Lung microvascular endothelial cell (primary cell): ENCODE measurements at regions not wholly inside any gene's neighbourhood (a gene's known extent, or its start where the extent isn't known, plus 50 kb on each side); places are given as distances from the start of the nearest gene placed in this dataset.

ENCODE experiments used
- DNase-seq, 2 donors: peaks; one replicate each; pipeline versions ENCODE4 v3.0.0 to v3.0.0-alpha.2; 2010; ENCODE audit warnings: low read depth in 2 of 2

DNA sequence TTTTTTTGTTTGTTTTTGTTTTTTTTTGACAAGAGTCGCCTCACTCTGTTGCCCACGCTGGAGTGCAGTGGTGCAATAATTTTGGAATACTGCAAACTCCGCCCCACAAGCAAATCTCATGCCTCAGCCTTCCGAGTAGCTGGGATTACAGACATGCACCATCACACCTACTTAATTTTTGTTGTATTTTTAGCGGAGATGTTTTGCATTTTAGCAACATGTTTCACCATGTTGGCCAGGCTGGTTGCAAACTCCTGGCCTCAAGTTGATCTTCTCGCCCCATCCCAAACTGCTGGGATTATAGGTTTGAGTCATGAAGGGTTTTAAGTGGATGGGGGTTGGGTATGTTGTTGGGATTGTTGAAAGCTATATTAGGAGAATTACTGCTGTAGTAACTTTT is 270.9 kb upstream of the LCORL start:
- no peak for DNase-seq

DNA sequence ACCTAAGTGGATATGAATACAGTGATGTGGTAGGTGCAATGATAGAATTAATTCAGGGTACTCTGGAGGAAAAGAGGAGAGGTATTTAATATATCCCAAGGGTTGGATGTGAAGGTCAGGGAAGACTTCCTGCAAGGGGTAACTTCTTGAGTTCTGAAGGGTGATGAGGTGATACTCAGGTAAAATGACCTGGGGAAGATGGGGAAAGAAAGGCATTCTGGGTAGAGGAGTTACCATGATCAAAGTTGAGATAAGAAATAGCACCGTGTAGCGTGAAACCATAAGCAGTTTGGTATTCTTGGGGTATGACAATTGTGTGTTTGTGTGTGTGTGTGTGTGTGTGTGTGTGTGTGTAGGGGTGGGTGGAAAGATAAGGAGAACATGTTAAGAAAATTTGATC is 270.4 kb upstream of the LCORL start:
- DNase-seq: no peak

DNA sequence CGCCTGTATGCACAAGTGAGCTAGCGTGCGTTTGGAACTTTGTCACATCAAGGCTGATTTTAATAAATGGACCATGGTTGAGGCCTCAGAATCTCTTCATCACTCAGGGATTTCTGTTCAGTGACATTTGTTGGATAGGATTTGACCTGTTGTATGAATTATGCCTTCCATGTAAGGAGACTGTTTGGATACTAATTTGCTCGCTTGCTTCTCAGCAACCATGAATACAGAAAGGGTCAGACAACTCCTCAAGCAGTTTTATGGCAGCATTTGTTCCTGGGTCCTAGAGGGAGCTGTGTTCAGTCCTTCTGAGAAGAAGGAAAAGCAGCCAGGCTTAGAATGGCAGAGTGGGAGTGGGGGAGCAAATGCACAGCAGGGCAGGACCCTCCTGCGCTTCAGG is 269.7 kb upstream of the LCORL start:
- DNase-seq: no peak

DNA sequence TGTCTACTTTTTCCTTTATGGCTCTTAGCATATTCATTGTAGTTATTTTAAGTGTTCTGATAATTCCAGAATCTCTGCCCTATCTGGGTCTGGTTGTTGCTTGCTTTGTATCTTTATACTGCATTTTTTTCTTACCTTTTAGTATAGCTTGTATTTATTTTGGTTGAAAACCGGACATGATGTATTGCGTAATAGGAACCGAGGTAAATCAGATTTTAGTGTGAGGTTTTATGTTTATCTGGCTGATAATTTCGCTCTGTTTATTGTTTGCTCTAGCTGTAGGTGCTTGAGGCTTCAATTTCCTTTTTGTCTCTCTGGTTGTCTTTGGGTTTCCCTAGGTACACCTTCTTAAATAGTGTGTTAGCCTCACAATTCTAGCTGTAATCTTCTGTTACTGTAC is 263.8 kb upstream of the LCORL start:
- DNase-seq: no peak

DNA sequence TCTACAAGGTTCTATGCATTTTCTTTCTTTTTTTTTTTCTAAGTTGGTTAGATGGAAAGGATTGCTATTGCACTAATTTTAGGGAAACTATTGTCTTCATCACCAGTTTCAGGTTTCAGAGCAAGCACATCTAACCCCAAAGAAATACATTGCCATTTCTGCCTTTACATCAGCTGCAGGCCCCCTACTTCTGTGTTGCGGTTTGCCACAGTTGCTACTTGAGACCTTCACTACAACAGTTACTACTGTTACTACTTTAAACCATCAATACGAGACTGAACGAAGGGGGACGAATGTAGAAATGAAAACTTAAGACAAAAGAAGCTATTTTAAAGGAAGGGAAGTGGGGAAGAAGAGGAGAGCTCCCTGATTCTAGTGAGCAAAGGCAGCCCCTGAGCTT is 256.7 kb upstream of the LCORL start:
- no peak for DNase-seq

DNA sequence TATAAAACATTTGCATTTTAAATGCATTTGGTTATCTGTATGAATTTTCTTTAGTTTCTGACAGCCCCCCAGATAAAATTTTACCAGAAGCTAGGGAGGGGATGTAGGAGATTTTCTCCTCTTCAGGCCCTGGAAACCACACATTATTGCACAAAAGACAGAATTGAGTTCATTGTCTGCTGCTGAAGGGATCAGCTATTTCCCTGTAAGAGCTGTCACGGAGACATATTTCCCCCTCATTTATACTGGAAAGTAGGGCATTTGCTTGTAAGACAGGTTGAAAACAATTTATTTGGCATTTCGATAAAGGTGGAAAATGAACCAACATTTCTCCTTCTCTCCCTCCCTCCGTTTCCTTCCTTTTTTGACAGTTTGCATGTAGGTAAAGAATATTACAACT is 241.3 kb upstream of the LCORL start:
- no peak for DNase-seq

DNA sequence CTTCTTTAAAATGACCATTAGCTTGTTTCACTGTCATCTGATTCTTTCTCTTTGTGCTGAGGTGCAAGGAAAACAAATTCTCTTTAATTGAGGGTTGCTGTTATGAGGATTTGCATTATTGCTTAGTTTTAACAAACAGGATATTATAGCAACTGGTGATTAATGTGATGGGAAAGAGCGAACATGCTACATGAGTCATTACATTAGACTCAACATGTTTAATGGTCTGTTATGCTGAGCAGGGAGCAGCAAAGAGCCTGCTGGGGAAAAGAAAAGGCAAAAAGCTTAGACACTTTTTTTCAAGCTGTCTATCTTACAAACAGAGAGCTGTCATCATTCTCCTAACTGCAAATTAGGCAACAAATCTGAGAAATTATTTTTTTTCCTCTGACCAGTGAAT is 230.5 kb upstream of the LCORL start:
- DNase-seq: no peak

DNA sequence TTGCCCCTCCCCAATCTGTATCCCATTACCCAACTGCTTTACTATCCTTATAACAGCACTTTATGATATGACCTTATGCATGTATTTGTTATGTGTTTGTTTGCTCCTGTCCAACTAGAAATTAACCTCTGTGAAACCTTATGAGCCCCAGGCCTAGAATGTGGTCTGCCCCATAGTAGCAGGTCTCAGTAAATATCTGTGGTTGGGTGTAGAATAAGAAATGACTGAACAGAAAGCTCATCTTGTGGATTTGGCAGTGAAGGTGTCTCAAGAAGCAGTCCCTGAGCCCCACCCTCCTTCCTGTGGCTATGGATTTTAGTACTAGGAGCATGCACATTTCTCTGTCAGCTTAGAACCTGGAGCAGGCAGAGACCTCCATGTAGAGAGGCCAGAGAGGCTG is 229.0 kb upstream of the LCORL start:
- no peak for DNase-seq

DNA sequence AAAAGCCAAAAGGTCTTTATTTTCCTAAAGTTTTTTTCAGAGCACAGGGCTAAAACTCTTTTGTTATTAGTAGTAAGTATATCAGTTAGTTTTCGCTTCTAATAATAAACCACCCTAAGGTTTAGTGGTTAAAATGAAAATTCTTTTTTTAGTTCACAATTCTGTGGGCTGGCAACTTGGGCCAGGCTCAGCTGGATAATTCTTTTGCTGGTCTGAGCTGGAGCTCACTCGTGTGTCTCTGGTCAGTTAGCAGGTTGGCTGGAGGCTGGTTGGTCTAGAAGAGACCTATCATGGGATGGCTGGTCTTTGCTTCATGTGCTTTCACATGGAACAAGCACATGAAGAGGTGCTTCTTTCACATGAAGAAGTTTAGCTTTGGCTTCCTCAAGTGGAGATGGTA is 227.1 kb upstream of the LCORL start:
- no peak for DNase-seq

DNA sequence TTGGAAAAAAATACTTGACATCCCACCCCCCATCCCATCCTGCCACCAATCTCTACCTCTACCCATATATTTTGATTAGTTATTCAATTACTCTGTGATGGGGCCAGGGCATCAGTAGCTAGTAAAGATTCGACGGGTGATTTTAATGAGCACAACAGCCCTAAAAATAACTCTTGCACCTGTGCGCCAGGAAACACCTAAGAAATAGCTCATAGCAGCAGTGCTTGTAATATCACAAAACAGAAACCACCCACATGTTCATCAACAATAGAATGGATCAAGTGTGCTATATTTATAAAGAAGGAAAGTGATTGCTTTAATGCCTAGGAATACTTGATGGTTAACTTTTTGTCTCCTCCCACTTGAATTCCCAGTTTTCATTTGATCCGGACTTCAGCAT is 225.6 kb upstream of the LCORL start:
- DNase-seq: no peak

DNA sequence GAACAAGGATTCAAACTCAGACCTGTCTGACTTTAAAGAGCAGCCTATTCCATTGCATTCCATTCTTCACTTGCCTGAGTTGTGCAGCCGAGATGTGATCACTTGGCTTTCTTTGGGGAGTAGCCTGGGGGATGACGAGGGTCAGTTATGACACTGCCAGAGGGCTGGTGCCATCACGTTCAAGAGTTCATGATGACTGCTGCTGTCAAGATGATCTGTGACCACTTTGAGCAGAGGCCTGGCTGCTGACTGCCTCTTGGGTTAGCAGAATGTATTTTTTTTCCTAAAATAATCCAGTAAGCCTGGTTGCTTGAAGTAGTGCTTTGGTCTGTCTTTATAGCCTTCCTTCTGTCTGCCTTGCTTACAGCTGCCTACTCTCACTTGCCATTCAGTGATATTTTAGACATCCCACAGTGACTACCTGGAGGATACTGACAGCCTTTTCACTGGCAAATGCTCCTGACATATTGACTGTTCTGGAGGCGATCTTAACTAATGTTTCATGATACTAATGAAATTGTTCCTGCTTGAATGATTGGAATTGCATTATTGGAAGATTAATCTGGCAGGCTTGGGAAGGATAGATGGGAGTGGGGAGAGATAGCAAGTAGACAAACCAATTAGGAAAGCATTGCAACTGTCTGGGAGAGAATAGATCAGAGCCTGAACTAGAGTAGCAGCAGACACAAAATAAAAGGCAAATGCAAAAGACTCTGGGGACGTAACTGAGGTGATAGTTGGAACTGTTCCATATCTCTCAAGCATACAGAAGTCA is 221.6 kb upstream of the LCORL start:
- no peak for DNase-seq

DNA sequence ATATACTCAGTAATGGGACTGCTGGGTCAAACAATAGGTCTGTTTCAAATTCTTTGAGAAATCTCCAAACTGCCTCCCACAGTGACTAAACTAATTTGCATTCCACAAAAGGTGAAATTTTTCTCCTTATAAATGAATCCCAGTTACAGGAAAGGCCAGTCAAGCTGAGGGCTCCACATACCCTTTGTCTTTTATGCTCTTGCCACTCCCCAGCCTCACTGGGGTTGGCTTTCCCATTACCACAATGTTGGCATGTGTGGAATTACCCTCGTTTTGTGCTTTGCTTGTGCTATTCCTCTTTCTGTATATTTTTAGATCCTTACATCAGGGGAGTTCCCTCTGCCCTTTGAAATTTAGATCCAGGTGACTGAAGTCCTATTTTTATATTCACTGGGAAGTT is 220.2 kb upstream of the LCORL start:
- DNase-seq: no peak

DNA sequence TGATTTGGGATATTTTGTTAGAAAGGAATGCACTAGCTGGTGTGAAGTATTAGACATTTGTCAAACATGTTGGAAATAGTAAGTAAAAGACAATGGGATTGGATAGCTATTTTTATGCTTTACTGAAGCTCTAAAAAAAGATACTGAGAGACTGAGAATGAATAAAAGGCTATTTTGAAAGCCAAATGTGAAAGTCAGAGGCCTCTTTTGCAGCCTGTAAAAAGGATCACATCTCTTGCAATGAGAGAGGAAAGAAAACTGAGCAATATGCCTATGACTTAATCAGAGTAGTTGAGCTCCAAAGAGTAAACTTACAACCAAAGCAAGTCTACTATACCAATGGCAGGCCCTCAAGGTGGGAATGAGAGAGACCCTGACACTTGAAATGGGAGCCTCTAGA is 212.6 kb upstream of the LCORL start:
- DNase-seq: no peak

DNA sequence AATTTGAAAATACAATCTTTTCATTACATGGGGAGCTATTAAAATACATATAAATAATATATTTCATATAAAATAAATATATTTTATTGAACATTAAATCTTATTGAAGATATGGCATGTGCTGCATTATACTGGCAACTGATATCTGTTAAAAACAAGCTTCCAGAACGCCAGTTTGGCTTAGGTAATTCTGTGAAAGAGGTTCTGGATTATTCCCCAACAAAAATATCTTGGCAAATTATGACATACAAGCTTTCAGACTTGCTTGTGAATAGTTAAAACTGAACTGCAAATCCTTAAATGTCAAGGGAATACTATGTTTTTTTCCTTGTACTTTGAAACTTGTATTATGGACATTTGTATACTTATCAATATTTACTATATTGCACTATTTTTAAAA is 210.2 kb upstream of the LCORL start:
- no peak for DNase-seq

DNA sequence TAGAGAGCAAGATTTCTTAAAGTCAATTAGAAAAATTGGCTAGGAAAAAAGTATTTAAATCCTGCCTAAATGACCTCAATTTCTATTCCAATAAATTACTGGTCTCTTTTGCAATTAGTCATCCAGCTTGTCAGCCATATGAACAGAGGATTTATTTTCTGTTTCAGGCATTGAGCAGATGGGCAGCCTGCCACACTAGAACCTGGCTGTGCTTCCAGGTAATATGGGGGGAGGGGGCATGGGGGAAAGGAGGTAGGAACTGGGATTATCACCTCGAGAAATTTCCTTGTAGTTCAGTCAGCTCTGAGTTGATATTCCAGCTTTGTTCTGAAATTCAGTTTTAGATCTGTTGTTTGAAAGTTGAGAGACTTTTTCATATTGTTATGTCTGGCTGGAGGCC is 206.3 kb upstream of the LCORL start:
- DNase-seq: no peak

DNA sequence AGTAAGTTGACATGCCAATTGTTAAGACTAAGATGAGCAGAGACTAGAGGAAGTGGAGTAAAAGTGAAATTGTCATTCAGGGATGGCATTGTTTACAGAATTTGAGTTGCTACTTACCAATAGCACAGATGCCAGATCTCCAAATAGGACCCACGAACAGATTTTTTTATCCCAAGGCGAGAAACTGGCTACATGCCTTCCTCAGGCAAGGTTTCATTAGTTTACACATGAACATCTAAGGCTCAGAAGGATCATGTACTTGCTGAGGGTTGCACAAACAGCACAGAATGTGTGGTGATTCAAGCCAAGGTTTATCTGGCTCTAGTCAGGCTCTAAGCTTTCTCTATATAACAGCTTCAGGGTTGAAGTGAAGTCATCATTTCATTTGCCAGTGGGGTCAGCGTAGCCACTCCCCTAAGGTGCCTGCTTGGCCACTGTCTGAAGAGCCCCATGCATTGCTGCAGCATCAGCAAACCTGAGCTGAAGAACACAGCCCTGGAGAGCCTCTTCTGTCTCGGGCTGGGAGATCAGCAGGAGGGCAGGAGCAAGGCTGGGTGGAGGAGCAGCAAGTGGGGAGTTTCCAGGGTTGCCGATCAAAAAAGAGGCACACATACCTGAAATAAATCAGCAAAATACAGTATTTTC is 193.0 kb upstream of the LCORL start:
- no peak for DNase-seq

DNA sequence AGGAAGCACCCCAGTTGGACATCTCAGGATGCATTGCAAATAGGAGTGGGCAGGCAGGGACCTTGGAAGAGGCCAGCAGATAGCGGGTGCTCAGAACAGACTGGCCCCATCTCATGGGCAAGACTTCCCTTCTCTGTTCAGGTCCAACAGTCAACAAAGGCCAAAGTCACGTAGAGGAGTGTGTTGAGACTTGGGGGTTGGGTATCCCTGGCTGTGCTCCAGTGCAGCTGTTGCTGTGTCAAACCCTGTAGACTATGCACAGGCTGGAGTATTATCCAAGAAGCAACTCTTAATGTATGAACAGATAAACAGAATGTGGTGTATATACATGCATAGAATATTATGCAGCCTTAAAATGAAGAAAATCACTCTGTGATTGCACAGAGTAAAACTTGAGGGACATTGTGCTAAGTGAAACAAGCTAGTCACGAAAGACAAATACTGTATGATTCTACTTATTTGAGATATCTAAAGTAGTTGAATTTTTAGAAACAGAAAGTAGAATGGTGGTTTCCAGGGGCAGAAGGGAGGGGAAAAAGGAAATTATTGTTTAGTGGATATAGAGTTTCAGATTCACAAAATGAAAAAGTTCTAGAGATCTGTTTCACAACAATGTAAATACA is 192.1 kb upstream of the LCORL start:
- DNase-seq: no peak

DNA sequence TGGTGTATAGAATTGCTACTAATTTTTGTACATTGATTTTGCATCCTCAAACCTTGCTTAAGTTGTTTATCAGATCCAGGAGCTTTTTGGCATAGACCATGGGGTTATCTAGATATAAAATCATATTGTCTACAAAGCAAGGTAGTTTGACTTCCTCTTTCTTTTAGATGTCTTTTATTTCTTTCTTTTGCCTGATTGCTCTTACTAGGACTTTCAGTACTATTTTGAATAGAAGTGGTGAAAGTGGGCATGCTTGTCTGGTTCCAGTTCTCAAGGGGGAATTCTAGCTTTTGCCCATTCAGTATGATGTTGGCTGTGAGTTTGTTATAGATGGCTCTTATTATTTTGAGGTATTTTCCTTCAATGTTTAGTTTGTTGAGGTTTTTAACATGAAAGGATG is 187.9 kb upstream of the LCORL start:
- DNase-seq: no peak

DNA sequence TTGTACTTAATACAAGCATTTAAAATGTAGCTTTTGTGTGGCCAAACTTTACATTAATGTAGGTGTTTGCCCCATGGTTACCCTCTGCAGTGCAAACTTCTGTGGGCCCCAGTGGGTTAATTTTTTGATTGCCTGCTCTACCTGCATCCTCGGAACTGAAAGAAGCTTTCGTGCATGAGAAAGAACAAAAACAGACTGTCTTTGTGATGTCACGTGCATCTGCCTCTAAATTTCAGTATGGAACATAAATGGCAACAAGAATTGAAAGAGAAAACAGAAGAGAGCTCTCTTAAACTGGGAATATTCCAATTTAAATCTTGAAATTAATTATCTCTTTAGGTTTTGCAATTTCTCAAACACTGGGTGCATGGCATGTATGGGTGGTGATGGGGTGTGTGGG is 182.4 kb upstream of the LCORL start:
- no peak for DNase-seq

DNA sequence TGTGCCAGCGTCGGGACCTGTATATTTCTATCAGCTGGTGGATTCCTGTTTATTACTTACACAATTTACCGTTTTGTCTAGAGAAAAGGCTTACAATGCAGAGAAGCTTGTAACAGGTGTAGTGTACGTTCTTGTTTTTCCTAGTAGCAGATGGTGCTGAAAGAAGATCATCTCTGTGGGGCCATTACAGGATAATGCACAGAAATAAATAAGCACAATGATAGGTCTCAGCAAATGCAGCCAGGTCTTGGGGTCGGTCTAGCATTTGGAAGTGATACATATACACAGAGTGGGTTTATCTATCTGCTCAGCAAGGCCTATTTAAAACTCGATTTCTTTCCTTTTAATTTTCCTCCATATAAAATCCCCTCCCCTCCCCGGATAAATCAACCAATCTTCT is 180.9 kb upstream of the LCORL start:
- DNase-seq: no peak

DNA sequence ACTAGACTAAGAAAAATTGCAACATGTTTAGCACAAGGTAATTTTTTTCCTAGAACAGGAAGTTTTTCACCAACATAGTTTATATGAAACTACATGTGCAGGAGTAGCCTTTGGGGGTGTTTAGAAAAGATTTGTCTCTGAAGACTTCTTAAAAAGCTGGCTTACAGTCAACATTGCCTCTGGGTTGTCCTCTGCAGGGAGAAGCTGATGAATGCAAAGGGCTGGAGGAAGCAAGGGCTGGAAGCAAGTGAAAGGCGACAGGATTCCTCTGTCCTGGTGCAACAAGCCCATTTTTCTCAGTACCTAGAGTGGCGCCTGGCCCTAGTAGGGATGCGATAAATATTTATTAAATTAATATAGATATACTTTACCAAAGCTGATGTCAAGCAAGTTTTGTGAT is 180.3 kb upstream of the LCORL start:
- DNase-seq: no peak

DNA sequence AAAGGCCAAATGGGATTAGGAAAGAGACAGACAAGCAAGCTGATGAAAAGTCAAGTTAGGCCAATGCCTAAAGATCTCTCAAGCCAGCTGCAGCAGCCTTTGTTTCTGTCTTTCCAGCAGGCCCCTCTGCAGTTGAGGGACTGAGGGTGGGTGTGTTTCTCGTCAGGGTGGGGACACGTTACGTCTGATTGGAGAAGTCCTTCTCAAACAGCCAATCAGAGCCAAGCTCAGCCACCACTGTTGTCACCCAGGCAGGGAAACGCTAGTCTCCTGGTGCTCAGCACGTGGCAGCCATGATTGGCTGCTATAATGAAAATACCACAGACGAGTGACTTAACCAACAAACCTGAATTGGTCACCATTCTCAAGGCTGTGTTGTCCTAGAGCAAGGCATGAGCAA is 177.1 kb upstream of the LCORL start:
- DNase-seq: no peak

DNA sequence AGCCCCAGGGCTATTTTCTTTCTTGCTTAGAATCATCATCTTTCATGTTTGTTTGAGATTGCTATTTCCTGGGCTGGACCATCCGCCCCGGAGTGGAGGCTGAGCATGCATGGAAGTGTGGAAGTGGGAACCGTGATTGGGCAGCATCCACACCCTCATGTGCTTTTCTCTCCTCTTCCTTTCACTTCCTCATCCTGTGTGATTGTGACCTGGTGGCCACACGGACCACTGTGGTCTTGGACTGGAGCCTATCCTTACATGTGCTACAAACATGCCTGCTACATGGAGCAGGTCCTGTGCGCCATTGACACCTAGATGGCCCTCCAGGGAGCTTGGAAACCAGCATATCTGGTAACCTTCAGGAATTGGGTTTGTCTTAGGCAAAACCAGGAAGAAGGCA is 175.9 kb upstream of the LCORL start:
- no peak for DNase-seq
